HCEC 1CT (cell line): ENCODE measurements at regions not wholly inside any gene's neighbourhood (a gene's known extent, or its start where the extent isn't known, plus 50 kb on each side); places are given as distances from the start of the nearest gene placed in this dataset.
A peak's percentile ranks its signal among the peaks of the same experiment; 100 is the strongest.
"Not testable (repeated sequence)": the region's sequence is repeated elsewhere in the genome, so short reads cannot be mapped to it uniquely, and the experiment has no call there.

Source experiments
- DNase-seq: peaks from one replicate; pipeline ENCODE4 v3.0.0-alpha.2; 2017

- DNase-seq = no peak
Measured at GRCh38 chr5:147084702-147085101, 150.1 kb upstream of the STK32A start.

DNA sequence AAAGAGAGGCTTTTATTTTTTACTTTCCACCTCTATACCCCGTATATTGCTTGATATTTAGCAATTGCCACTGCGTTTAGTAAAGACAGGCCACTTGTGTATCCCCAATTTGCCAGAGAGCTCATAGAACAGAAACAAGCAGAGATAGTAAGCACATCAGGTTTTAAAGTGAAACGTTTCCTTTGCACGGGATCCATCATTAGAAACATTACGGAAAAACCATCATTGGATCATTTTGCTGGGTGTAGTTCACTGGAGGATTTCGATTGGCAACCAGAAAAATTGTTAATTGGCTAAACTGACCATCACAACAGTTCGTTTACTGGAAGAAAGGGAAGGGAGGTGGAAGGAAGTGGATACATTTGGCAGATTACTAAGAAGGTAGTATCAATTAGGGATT is 149.4 kb upstream of the STK32A start:
- no peak for DNase-seq

- no peak for DNase-seq
Measured at GRCh38 chr5:147092044-147092443, 142.8 kb upstream of the STK32A start.

GRCh38 chr5:147093138-147093537 is 141.7 kb upstream of the STK32A start:
- DNase-seq = no peak

DNA sequence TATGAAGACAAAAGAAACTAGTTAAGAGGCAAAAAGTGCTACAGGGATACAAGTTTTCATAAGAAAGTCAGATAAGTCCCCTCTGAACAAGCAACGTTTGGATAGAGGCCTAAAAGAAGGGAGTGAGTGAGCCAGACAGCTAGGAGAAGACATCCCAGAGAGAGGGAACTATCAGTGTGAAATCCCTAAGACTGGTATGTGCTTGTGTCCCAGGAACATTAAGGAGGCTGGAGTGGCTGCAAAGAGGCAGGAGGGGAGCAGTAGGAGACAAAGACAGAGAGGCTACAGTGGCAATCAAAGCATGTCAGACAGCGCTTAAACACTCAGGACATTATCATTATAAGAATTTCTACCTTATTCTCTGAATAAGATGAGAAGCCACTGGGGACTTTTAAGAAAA is 139.1 kb upstream of the STK32A start:
- DNase-seq = no peak

DNA sequence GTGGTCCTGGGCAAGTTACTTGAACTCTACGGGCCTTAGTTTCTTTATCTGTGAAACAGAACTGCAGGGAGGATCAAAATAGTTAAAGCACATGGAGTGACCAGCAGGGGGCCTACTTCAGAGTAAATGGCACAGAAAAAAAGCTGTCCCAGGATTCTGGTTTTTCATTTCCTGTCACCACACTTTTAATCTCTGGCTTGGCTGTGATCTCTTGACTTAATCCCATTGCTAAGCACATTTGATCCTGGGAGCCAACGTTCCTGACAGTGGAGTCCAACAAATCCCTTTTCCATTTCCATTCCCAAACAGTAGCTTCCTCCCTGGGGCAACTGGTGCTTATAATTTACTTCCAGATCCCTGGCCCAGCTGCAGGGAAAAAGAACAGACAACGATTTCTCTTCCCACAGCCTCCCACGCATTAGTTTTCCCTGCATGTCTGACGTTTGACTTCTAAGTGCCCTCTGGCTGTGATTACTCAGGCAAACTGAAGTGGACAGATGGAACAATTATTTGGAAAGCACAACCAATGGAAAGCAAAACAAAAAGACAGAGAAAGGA is 136.5 kb upstream of the STK32A start:
- DNase-seq = peak; percentile 18

- DNase-seq = no peak
Measured at GRCh38 chr5:147101659-147102369, 133.0 kb upstream of the STK32A start.

DNA sequence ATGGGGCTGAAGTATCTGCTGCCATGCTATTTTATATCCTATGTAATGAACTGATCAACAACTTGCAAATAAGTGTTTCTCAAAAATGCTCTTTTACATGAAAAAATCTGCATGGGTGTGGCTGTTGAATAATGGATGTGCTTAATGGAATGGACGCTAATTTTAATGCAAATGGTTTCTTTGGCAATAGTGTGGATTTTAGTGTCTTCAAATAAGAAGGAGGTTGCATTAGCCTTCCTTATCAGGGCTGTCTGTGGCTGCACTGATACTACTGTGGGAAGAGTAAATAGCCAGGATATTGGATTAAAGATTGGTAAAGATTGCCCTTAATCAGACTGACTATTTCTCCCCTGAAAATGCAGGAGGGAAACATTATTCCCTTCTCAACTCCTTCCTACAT is 121.9 kb upstream of the STK32A start:
- DNase-seq = no peak

GRCh38 chr5:147113967-147114366 is 120.9 kb upstream of the STK32A start:
- no peak for DNase-seq

- not testable (repeated sequence) for DNase-seq
Measured at GRCh38 chr5:147139759-147140158, 95.1 kb upstream of the STK32A start.

DNA sequence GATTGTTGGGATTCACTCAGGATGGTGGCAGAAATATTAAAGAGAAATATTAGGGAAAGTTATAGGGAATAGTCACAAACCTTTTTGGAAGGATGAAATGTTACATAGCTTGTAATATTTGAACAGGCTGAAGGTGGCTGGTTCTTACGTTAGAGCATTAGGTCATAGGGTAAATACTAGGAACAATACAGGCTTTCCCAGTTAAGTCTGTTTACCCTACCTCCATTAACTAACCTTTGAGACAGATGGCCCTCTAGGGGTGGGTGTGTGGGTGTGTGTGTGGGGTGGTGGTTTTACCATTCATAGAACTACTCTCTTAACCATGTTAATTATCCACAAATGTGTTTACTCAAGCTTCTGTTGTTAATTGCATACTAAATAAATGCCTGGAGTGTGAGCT is 94.3 kb upstream of the STK32A start:
- no peak for DNase-seq

DNA sequence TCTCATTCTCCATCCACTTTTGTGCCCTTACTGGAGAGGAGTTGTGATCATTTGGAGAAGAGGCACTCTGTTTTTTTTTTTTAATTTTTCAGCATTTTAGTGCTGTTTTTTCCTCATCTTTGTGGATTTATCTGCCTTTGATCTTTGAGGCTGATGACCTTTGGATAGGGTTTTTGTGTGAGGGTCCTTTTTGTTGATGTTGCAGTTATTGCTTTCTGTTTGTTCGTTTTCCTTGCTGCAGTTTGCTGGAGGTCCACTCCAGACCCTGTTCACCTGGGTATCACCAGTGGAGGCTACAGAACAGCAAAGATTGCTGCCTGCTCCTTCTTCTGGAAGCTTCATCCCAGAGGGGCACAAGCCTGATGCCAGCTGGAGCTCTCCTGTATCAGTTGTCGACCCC is 93.2 kb upstream of the STK32A start:
- not testable (repeated sequence) for DNase-seq

- no peak for DNase-seq
Measured at GRCh38 chr5:147143215-147143614, 91.6 kb upstream of the STK32A start.

GRCh38 chr5:147145328-147145727 is 89.5 kb upstream of the STK32A start:
- DNase-seq = no peak

GRCh38 chr5:147148715-147149114 is 86.1 kb upstream of the STK32A start:
- no peak for DNase-seq

GRCh38 chr5:147152086-147152485 is 82.7 kb upstream of the STK32A start:
- no peak for DNase-seq

GRCh38 chr5:147154809-147155208 is 80.0 kb upstream of the STK32A start:
- DNase-seq = no peak

- no peak for DNase-seq
Measured at GRCh38 chr5:147156012-147156411, 78.8 kb upstream of the STK32A start.

DNA sequence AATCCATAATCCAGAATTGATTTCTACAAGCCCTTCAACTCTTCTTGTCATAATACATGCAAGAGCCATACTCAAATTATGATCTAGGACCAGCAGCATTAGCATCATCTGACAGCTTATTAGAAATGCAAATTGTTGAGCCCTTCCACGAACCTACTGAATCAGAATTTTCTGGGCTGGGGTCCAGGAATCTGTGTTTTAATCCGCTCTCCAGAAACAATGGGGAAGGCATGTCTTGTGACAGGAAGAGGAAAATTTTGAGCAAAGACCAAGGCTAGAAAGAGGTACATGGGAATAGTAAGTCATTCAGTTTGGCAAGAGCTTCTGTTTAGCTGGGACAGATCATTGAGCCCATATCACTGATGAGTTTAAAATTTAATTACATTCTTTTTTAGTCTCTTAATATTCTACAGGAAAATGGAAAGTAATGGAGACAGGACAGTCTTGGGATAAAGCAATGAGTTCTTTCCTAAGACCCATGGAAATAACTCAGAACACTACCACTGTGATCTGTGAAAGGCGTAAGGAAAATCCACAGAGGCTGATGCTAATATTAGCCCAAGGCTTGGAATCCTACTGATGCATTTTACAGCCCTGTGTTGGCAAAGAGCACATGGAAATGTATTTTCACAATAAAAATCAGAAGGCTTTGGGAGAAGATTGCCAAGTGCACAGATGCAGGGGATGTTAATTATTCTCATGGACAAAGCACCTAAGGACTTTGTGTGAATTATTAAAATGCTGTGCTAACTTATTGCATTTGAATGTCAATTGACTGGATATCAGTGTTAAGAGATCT is 73.7 kb upstream of the STK32A start:
- DNase-seq = no peak

DNA sequence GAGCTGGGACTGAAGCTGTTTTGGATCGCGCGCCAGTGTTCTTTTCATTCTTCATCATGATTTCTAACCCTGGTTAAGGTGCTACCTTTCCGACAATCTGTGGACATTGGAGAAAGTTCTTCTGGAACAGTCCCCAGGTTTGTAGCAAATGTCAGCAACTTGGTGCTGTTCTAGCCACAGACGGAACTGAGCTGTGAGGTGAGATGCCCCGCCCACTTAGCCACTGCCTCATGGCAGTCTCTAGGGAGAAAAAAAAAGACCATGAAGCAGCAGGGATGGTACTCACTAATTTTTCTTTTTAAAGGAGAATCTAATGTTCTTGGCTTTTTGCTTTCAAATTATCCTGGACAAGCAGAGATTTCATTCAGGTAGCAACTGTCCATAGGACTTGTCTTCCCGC is 72.1 kb upstream of the STK32A start:
- no peak for DNase-seq

DNA sequence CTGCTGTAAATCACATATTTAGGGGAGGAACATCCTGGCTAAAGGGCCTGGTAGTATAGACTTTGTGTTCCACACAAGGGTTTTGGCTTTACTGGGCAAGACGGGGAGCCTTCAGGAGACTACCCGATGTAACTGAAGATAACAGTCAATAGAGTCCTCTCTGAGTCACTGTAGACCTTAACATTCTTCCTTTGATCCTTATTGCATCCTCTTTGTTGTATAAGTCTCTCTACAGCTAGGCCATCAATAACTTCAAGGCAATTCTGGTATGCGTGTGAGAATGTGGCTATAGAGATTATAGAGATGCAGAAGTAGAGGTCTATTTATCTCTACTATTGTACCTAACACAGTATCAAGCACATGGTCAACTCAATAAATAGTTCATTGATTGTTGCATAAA is 67.3 kb upstream of the STK32A start:
- no peak for DNase-seq

DNA sequence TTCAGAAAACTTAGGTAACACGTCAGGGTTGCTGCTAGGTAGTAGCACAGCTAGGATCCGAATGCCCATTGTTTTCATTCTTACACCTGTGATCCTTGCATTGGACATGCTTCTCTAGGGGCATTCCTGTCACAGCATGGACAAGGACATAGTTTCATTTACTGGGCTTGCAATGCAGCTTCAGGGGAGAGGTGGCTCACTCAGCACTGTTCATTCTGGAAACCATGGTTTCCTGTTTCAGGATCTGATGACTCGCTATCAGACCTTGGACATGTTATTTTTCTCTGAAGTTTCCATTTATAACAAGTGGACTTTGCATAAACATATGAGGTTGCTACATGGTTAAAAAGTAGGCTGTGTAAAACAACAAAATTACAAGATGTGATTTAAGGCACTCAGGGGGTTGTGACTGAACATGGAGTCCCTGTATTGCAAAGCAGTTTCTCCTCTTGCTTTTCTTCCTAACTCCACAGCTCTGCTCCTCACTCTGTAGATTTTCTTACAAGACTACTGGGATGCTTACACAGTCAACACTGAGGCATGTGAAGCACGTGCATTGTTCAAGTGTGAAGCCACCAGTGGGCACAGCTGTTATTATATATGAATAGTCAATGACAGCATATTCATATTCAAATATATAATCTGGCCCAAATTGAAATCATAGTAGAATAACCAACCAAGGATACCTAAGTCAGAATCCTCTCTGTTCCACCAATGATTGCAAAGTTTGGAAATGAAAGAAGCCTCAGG is 66.1 kb upstream of the STK32A start:
- DNase-seq = no peak

- no peak for DNase-seq
Measured at GRCh38 chr5:147169399-147169798, 65.4 kb upstream of the STK32A start.

- no peak for DNase-seq
Measured at GRCh38 chr5:147169901-147170300, 64.9 kb upstream of the STK32A start.
